NCI-H82 (cell line): ENCODE measurements at regions not wholly inside any gene's neighbourhood (a gene's known extent, or its start where the extent isn't known, plus 50 kb on each side); places are given as distances from the start of the nearest gene placed in this dataset.
"Not testable (repeated sequence)": the region's sequence is repeated elsewhere in the genome, so short reads cannot be mapped to it uniquely, and the experiment has no call there.

ENCODE experiments used
- DNase-seq: peaks from one replicate; lab custom pipeline; 2025; lab: John Stamatoyannopoulos, UW

DNA sequence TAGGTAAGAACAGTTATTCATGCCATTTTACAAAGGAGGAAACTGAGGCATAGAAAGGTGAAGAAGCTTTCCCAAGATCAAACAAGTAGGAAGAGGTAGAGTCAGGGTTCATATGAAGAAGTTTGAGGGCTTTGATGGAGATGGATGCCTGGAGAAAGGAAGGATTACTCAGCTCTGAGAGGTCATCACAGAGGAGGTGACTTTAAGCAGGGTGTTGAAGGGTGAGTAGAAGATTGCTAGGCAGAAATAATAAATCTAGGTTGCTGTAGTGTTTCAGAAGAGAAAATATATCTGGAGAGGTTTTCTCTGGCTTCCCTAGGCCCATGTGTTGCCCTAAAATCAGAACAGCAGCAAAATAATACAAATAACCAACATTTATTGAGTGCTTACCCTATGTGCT lies 196.3 kb downstream of the PALM2AKAP2 start:
- DNase-seq, result no peak

DNA sequence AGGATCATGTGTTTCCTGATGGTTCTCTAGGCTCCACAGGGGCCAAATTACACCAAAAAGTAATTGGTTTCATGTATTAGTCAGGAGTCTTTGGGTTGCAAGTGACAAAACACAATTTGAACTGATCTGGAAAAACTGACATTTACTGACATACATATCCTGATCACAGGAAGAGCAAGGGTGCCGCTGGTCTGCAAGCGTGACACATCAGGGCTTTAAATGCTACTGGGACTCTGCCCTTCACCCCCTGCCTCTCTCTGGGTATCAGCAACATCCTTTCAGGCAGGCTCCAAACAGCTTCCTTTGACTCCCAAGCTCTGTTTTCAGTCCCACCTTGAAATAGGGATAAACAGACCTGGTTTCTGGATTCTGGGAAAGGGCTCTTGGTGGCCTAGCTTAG lies 197.5 kb downstream of the PALM2AKAP2 start:
- no peak for DNase-seq

DNA sequence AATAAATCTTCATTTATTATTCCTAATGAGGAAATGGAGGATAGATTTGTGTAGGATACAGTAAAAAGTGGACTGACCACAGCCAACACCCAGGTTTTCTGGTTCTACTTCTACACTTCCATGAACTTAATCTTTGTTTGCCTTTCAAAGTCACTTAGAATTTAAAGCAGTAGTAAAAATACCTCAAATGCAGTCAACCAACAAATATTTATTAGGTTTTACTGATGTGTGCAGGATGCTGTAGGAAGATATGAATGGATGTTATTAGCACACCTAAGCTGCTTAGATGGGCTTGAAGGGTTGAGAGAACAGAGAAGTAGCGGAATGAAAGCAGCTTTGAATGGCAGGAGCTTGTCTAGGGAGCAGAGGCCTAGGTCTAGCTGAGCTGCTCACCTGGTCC lies 201.1 kb downstream of the PALM2AKAP2 start:
- no peak for DNase-seq

DNA sequence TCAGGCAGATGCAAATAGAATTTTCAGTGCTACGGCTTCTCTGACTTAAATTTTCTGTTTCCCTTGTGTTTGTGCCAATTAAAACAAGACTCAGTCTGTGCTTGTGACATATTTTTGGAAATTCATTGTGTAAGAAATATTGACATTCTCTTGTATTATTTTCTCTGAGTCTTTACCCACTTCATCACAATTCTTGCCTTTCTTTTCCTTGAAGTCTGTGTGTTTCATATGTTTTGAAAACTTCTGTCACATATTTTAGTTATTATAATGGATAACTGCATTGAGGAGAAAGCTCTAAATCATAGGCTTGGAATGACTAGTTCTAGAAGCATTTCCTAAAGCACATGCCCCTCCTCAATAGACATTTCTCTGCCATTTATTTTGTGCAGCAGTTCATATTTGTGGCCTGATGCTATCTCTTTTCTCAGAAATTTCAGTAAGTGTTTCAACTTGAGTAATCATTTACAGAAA lies 206.6 kb downstream of the PALM2AKAP2 start:
- no peak for DNase-seq

DNA sequence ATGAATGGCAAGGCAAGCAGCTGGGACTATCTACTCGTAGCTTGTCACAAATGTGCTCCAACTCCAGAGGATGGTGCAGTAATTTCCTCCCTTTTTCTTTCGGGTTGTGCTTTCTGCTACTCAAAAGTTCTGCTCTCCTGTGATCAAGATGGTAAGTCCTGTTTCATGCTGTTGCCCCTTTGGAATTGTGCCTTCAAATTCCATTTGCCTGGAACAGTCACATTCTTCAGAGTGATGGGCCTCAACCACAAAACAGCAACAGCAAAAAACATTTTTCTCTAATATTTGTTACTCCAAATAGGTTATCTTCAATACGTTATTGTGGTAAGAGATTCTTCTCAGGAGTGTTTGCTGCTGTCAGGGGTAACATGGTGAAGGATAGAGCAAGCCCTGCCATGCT lies 209.3 kb downstream of the PALM2AKAP2 start:
- DNase-seq, result no peak

DNA sequence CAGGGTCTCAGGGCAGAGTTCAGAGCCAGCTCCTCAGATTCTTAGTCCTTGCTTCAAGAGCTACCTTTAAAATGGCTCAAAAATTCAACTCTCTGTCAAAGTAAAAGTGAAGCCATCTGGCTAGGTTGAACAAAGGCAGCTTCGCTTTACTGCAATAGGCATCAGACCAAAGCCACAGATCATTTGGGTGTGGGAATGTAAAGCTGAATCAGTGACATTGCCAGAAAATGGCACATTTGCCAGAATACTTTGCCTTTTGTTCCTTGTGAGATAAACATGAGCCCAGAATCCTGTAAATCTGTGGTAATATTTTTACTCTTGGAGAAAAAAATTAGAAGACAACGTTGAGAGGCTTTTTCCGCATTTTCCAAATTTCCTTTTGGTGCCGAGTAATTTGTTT lies 210.5 kb downstream of the PALM2AKAP2 start:
- no peak for DNase-seq

DNA sequence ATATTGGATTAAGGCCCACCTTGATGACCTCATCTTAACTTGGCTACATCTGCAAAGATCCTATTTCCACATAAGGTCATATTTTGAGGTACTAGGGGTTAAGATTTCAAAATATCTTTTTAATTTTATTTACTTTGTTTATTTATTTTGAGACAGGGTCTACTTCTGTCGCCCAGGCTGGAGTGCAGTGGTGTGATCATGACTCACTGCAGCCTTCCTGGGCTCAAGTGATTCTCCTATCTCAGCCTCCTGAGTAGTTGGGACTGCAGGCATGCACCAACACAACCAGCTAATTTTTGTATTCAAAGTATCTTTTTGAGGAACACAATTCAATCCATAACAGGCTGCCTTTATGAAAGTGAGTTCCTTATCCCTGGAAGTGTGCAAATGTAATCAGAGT lies 212.3 kb downstream of the PALM2AKAP2 start:
- no peak for DNase-seq

DNA sequence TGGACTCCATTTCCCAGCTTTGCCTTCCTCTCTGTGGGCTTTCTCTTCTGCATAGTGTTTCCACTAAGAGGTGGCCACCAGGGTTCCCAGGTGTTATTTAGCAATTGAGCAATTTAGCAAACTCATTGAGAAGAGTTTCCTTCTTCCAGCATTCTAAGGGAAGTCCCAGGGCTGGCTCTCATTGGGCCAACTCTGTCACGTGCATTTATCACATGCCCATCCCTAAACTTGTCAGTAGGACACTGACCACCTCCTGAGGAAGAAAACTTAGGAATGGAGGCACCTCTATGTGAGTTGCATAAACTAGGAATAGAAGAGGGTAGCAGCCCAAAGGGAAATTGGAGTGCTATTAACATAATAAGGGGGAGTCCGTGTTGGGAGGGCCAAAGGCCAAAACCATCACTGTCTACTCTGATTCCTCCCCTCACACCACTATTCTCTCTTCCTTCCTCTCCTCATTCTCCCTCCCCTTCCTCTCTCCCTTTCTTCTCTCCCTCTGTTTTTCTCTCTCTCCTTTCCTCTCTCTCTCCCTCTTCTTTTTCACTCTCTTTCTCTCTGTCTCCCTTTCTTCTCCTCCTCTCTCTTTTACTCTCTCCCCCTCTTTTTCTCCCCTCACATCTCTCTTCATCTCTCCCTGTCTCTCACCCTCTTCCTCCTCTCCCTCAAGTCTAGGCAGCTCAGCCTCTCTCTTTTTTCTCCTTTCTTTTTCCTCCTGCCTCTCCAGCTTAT lies 213.4 kb downstream of the PALM2AKAP2 start:
- DNase-seq, result no peak

DNA sequence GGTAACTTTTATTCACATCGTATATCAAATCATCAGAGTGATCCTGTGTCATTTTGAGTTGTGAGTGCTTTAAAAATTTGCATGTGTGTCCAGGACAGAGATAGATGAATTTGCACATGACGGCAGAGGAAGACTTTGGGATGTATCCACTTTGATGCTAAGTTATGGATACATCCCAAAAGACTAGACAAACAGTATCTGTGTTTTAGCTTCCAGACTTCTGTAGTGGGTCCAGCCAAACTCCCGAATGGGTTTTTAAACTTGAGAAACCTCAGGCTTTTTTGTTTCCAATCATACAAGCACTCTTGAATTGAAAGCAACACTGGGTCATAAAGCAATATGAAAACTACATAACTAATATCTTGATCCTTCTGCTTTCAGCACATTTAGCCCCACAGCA lies 213.8 kb downstream of the C9orf152 start:
- no peak for DNase-seq

DNA sequence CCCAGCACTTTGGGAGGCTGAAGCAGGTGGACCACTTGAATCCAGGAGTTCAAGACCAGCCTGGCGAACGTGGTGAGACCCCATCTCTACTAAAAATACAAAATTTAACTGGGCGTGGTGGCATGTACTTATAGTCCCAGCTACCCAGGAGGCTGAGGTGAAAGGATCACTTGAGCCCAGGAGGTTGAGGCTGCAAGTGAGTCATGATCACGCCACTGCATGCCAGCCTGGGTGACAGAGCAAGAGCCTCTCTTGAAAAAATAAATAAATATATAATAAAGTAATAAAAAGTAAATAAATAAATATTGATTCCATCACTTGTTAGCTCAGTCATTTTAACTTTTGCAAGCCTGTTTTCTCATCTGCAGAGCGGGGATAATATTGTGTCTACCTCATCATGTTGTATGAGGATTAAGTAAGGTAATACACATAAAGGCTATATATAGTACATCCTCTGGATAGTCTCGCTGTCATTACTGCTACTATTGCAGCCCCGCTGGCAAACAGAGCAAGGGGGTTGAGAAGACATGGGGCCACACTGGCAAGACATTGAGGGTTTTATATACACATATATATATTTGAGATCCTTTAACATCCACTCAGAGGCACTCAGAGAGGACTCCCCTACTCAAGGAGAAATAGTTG lies 210.9 kb downstream of the C9orf152 start:
- no peak for DNase-seq

DNA sequence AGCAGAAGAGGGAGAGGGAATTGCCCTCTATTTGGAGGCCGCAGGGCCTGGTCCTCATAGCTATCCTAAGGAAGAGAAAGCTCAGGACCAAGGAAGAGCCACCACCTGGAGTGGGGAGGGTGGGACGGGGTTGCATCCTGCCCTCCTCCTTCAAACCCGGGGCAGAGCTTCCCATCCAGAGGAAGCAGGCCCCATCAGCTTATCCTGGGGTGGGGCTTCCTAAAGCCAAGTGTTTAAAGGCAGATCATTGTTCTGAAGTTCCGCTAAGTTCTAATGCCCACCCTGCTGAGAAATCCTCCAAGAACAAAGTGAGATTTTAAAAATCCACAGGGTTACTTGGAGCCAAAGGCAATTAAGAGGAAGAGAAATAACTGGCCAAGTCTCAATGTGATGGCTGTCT lies 210.3 kb downstream of the C9orf152 start:
- DNase-seq, result no peak

DNA sequence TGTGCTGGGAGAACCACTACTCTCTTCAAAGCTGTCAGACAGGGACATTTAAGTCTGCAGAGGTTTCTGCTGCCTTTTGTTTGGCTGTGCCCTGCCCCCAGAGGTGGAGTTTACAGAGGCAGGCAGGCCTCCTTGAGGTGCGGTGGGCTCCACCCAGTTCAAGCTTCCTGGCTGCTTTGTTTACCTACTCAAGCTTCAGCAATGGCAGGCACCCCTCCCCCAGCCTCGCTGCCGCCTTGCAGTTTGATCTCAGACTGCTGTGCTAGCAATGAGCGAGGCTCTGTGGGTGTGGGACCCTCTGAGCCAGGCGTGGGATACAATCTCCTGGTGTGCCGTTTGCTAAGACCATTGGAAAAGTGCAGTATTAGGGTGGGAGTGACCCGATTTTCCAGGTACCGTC lies 202.4 kb downstream of the C9orf152 start:
- DNase-seq, result not testable (repeated sequence)

DNA sequence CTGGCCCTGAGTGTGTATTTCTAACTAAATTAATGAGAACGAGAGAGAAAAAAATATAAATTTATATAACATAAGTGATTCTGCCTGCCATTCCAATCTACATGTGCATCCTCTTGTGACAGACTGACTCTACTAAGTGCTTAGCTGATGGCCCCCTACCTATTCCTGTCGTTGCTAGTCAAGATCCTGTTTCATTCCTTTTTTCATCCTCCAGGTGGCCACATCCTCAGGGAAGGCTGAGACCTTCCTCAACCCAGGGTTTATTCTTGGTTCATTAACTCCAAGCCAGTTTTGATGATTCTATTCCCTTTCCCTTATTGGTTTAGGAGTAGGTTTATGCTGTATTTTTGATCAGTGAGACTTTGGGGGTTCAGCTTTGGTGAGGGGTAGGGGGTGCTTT lies 201.3 kb downstream of the C9orf152 start:
- no peak for DNase-seq

DNA sequence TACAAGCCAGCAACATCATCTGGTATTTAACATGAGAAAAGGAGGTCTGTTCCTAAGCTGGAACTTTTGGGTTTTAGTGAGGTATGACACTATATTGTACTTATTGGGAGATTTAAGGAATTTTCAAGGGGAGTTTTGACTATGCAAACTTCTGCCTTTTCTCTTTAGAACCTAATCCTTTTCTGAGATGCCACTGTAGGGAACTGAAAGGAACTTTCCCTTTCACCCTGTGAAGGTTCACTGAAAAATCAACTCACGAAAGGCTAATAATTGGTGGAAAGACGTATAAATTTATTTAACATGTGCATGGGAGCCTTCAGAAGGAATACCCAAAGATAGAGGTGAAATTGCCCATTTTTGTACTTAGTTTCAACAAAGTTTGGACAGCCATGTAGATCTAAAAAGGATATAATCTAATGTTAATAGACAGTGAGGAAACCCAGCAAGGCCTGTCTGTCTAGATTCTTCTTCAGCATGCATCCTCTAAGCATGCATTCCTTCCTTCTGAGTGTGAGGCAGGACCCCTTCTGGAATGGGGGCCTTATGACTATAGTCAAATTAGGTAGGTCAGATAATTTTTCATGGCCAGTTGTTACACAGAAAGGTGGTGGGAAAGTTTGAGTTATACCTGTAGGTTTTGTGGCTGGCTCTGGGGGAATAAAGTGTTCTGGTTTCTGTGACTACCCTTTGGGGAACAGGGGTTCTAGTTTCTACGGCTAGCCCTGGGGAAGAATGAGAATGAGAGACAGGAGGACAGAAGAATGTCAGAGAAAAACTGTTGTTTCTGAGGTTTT lies 200.3 kb downstream of the C9orf152 start:
- DNase-seq, result no peak

DNA sequence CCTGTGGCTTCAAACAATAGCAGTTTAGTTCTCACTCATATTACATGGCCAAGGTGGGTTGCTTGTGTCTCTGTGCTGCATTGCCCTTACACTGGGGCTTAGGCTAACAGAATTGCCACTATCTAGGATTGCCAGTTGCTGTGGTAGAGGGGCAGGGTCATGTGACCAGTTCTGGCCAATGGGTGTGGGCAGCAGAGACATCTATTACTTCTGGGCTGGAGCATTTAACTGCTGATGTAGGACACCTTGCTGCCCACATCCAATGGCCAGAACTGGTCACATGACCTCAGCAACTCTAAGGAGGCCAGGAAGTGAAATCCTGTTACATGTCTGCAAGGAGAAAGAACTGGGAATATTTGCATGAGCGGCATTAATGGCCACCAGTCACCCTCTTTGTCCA lies 199.3 kb downstream of the C9orf152 start:
- DNase-seq, result no peak

DNA sequence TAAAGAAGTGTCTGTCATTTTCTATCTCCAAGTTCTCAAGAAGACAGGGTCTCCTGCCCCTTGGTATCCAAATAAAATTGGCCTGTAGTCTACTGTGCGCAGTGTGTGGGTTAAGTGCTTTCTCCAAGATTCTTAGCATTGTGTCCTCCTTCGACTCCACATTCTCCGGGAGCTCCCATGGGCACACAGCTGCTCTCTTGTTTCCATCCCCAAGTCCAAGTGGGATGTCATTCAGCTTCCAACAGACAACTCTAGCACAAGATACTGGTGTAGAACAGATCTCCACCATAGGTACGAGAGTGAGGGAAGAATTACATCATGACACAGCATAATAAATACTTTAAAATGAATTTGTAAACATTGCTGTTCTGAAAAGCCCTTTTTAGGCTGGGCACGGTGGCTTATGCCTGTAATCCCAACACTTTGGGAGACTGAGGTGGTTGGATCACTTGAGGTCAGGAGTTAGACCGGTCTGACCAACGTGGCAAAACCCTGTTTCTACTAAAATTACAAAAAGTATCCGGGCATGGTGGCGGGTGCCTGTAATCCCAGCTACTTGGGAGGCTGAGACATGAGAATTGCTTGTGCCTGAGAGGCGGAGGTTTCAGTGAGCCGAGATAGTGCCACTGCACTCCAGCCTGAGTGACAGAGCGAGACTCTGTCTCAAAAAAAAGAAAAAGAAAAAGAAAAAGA lies 196.2 kb downstream of the C9orf152 start:
- DNase-seq, result no peak

DNA sequence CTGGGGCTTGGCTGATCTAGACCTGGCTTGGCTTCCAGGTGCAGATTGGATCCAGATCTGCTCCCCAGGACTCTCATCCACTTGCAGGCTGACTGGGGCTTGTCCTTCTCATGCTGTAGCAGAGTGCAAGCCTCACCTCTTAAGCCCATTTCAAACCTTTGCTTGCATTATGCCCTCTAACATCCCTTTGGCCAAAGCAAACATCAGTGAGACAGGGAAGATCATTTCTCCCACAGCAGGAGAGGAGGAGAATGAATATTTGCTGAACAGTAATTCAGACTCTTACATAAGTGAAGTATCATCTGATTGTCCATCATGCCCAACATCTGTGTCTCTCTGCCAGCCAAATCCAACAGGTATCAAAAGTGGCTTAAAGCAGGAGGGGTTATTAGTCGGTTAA lies 194.9 kb downstream of the C9orf152 start:
- DNase-seq, result no peak

DNA sequence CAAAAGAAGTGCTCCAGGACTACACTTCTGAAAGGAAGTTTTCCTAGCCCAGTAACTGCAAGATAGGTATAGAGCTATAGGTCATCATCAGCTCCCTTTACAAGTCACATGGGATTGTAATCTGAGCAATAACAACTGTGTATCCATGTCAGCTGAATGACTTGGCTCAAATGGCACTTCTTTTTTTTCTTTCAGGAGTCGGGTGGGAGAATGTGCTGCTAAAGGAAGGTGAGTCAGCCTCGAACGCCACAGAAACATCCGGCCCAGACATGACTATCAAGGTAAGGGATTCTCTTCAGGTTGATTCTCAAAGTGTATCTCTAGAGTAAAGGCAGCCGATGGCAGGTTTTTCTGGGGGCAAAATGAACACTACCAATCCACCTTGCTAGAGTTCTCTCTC lies 192.2 kb downstream of the C9orf152 start:
- no peak for DNase-seq

DNA sequence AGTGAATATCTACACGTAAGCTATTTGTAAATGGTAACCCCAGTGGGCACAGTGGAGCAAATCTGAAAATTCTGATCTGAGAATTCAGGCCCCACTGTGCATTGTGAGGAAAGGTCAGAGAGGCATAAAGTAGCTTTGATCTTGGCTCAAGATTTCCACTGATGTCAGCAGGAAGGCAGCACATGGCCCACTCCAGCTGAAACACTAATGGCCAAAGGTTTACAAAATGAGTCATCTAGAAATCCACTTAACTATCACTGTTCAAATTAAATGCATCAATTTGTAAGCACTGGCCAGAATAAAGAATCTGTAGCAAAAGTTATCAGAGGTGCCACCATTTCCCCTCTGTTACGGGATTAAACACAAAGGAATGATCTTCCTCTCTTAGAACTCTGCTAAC lies 191.6 kb downstream of the C9orf152 start:
- DNase-seq, result no peak

DNA sequence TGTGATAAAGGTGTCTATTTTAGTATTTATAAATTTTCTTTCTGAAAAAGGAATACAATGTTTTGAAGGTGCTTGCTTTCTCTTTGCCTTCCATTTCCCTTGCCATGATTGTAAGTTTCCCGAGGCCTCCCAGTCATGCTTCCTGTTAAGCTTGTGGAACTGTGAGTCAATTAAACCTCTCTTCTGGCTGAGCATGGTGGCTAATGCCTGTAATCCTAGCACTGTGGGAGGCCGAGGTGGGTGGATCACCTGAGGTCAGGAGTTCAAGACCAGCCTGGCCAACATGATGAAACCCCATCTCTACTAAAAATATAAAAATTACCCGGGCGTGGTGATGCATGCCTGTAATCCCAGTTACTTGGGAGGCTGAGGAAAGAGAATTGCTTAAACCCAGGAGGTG lies 187.7 kb downstream of the C9orf152 start:
- DNase-seq, result not testable (repeated sequence)

DNA sequence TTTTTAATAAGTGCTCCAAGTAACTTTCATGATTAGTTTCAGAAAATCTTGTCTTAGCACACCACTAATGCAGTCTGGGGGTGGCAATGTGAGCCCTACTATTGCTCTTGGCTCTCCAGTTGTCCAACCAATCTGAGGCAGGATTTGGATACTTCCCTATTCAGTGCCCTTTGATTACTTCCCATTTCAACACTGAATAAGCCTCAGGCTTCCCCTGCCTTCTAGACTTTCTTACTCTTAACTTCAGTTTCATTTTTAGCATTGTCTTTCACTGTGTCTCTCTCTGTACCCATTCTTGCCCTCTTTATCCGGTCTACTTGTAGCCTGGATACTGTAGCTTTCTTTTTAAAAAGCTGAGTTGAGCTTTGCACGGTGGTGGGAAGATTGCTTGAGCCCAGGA lies 186.1 kb downstream of the C9orf152 start:
- DNase-seq, result no peak

DNA sequence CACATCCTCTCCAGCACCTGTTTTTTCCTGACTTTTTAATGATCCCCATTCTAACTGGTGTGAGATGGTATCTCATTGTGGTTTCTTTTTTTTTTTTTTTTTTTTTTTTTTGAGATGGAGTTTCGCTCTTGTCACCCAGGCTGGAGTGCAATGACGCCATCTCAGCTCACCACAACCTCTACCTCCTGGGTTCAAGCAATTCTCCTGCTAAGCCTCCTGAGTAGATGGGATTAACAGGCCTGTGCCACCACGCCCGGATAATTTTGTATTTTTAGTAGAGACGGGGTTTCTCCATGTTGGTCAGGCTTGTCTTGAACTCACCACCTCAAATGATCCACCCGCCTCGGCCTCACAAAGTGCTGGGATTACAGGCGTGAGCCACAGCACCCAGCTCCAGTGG lies 184.7 kb downstream of the C9orf152 start:
- DNase-seq, result not testable (repeated sequence)
